AG04450 (cell line): ENCODE measurements at regions not wholly inside any gene's neighbourhood (a gene's known extent, or its start where the extent isn't known, plus 50 kb on each side); places are given as distances from the start of the nearest gene placed in this dataset.

Experiments
- CTCF ChIA-PET: fragments of 300-600, 350-600 bp; formaldehyde crosslinking; extraction: SDS; loops from one replicate; lab custom pipeline; 2022; ENCODE audit warnings: antibody characterized with exemption, inconsistent platforms; lab: Charles Lee
- POLR2A ChIA-PET: fragments of 350-600 bp; formaldehyde crosslinking; extraction: SDS; loops from one replicate; lab custom pipeline; 2021; ENCODE audit warnings: antibody characterized with exemption, inconsistent platforms; lab: Yijun Ruan, JAX
- DNase-seq: peaks from one replicate; pipeline ENCODE4 v3.0.0-alpha.2; 2011; ENCODE audit warnings: low read depth, low spot score
- H3K27ac ChIP-seq: one replicate; pipeline ENCODE4 v1.5.1; 2012; ENCODE audit warnings: low read depth, low read length, control low read depth
- H3K27me3 ChIP-seq: one replicate; pipeline ENCODE4 v1.6.0; 2012; ENCODE audit warnings: low read length; ENCODE audit not compliant: control insufficient read depth, insufficient read depth
- H3K4me3 ChIP-seq: 2 replicates; pipeline ENCODE4 v1.5.1; 2011; ENCODE audit warnings: mild to moderate bottlenecking, low read depth, low read length, control low read depth
- H3K9me3 ChIP-seq: 2 replicates; pipeline ENCODE4 v1.5.1; 2012; ENCODE audit warnings: low read length; ENCODE audit not compliant: control insufficient read depth, insufficient read depth
- TF ChIP-seq, protein P1 (sequence below): IDR thresholded peaks from 2 replicates; pipeline ENCODE4 v1.5.1; 2011; ENCODE audit warnings: low read depth, low read length, control low read depth, inconsistent platforms

DNA sequence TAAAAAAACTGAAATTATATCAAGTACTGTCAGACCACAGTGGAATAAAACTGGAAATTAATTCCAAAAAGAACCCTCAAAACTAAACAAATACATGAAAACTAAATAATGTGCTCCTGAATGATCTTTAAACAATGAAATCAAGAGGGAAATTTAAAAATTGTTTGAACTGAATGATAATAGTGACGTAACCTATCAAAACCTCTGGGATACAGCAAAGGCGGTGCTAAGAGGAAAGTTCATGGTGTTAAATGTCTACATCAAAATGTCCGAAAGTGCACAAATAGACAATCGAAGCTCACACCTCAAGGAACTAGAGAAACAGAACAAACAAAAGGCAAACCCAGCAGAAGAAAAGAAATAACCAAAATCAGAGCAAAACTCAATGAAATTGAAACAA lies 70.8 kb upstream of the TUBA3C start:
- peaks cover 6% of the 10 kb centered on the region; the same call in 1 of the 2 replicates for H3K9me3 ChIP-seq
- H3K27ac ChIP-seq = no peak overlapping the region
- DNase-seq = no peak
- ChIA-PET POLR2A (no interaction called here), CTCF (no interaction called here)
- H3K27me3 ChIP-seq = no peaks in the 10 kb centered on the region
- TF ChIP-seq, protein P1, sequence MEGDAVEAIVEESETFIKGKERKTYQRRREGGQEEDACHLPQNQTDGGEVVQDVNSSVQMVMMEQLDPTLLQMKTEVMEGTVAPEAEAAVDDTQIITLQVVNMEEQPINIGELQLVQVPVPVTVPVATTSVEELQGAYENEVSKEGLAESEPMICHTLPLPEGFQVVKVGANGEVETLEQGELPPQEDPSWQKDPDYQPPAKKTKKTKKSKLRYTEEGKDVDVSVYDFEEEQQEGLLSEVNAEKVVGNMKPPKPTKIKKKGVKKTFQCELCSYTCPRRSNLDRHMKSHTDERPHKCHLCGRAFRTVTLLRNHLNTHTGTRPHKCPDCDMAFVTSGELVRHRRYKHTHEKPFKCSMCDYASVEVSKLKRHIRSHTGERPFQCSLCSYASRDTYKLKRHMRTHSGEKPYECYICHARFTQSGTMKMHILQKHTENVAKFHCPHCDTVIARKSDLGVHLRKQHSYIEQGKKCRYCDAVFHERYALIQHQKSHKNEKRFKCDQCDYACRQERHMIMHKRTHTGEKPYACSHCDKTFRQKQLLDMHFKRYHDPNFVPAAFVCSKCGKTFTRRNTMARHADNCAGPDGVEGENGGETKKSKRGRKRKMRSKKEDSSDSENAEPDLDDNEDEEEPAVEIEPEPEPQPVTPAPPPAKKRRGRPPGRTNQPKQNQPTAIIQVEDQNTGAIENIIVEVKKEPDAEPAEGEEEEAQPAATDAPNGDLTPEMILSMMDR = no peak
- no peak overlapping the region for H3K4me3 ChIP-seq

DNA sequence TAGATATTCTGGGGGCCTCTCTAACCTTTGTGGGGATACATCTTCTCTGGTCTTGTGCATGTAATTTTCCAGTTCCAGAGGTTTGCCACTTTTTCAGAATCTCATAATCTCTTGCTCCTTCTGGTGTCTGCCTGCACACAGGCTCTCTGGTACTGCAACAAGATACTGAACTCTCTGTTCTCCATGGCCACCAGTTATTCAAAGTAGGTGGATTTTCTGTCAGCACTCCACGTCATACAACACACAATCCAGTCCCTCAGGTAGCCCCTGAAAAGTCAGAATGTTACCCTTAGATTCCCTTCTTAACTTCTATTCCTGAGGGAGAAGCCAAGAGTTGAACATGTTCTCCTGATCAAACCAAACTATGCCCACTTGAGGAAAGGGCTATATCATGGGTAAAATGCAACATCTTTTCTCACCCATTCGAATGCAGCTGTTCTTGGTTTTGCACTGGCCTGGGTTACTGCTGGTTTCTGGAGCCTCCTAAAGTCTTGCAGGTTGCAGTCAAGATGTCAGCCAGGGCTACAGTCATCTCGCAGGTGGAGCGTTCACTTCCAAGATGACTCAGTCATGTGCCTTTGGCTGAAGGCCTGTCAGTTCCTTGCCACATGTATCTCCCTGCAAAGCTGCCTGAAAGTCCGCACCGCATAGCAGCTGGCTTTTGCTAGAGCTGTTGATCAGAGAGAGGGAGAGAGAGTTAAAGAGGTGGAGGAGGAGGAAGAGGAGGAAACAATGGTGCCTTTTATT lies 57.7 kb upstream of the TUBA3C start:
- TF ChIP-seq, protein P1 = no peak
- H3K27me3 ChIP-seq = no peaks in the 10 kb centered on the region
- H3K4me3 ChIP-seq = no peak overlapping the region
- no peak overlapping the region for H3K27ac ChIP-seq
- CTCF ChIA-PET = no interaction called here
- no peak for DNase-seq
- H3K9me3 ChIP-seq = peaks cover 51% of the 10 kb centered on the region
- POLR2A ChIA-PET = no interaction called here
